Islet of Langerhans (tissue), 1 donor: ENCODE measurements at regions not wholly inside any gene's neighbourhood (a gene's known extent, or its start where the extent isn't known, plus 50 kb on each side); places are given as distances from the start of the nearest gene placed in this dataset.
"Not testable (repeated sequence)": the region's sequence is repeated elsewhere in the genome, so short reads cannot be mapped to it uniquely, and the experiment has no call there.

ENCODE experiments used
- FAIRE-seq: peaks from one replicate; lab custom pipeline; 2011; peaks lifted over from hg19 to GRCh38; lab: Jason Lieb, UNC

GRCh38 chr6:15827496-15828255 is 164.8 kb upstream of the DTNBP1 start:
- FAIRE-seq: no peak

- no peak for FAIRE-seq
Observed at GRCh38 chr6:15826814-15827318, 164.0 kb upstream of the DTNBP1 start.

GRCh38 chr6:15825332-15825930 is 162.6 kb upstream of the DTNBP1 start:
- FAIRE-seq: no peak

GRCh38 chr6:15824811-15825210 is 162.0 kb upstream of the DTNBP1 start:
- no peak for FAIRE-seq

GRCh38 chr6:15823838-15824414 is 161.1 kb upstream of the DTNBP1 start:
- FAIRE-seq: no peak

GRCh38 chr6:15822835-15823234 is 160.0 kb upstream of the DTNBP1 start:
- no peak for FAIRE-seq

GRCh38 chr6:15819841-15820240 is 157.0 kb upstream of the DTNBP1 start:
- no peak for FAIRE-seq

- FAIRE-seq: no peak
Observed at GRCh38 chr6:15819226-15819625, 156.4 kb upstream of the DTNBP1 start.

- FAIRE-seq: no peak
Observed at GRCh38 chr6:15818491-15818890, 155.7 kb upstream of the DTNBP1 start.

- no peak for FAIRE-seq
Observed at GRCh38 chr6:15818044-15818443, 155.2 kb upstream of the DTNBP1 start.

- no peak for FAIRE-seq
Observed at GRCh38 chr6:15817100-15817499, 154.3 kb upstream of the DTNBP1 start.

GRCh38 chr6:15816661-15817060 is 153.8 kb upstream of the DTNBP1 start:
- no peak for FAIRE-seq

- not testable (repeated sequence) for FAIRE-seq
Observed at GRCh38 chr6:15813698-15814097, 150.9 kb upstream of the DTNBP1 start.

GRCh38 chr6:15811107-15811506 is 148.3 kb upstream of the DTNBP1 start:
- FAIRE-seq: no peak

- FAIRE-seq: no peak
Observed at GRCh38 chr6:15810618-15811017, 147.8 kb upstream of the DTNBP1 start.

- no peak for FAIRE-seq
Observed at GRCh38 chr6:15809367-15809766, 146.5 kb upstream of the DTNBP1 start.

- peak; percentile 61 for FAIRE-seq
Observed at GRCh38 chr6:15804164-15805154, 141.6 kb upstream of the DTNBP1 start.

GRCh38 chr6:15802466-15802865 is 139.6 kb upstream of the DTNBP1 start:
- FAIRE-seq: no peak

- no peak for FAIRE-seq
Observed at GRCh38 chr6:15801912-15802311, 139.1 kb upstream of the DTNBP1 start.

- no peak for FAIRE-seq
Observed at GRCh38 chr6:15800841-15801617, 138.2 kb upstream of the DTNBP1 start.

GRCh38 chr6:15798533-15799255 is 135.9 kb upstream of the DTNBP1 start:
- FAIRE-seq: no peak
